Neural progenitor cell (in vitro differentiated cells): ENCODE measurements at regions not wholly inside any gene's neighbourhood (a gene's known extent, or its start where the extent isn't known, plus 50 kb on each side); places are given as distances from the start of the nearest gene placed in this dataset.
A peak's percentile ranks its signal among the peaks of the same experiment; 100 is the strongest.

ENCODE experiments used
- DNase-seq: peaks from one replicate; pipeline ENCODE4 v3.0.0-alpha.2; 2016; ENCODE audit warnings: low spot score
- H2AFZ ChIP-seq: fragments of 200-600 bp; sonication (generic); replicated peaks from 2 replicates; pipeline ENCODE4 v1.6.1; 2016; ENCODE audit warnings: antibody characterized with exemption
- H3F3A ChIP-seq: fragments of 200-600 bp; sonication (generic); 2 replicates; pipeline ENCODE4 v1.6.1; 2016; ENCODE audit warnings: antibody characterized with exemption, low read depth
- H3K27ac ChIP-seq: fragments of 200-600 bp; sonication (generic); 2 replicates; pipeline ENCODE4 v1.5.1; 2016; ENCODE audit warnings: mild to moderate bottlenecking
- H3K27me3 ChIP-seq: fragments of 200-600 bp; sonication (generic); 2 replicates; pipeline ENCODE4 v1.6.1; 2016; ENCODE audit warnings: mild to moderate bottlenecking, moderate library complexity
- H3K36me3 ChIP-seq: fragments of 200-600 bp; sonication (generic); 2 replicates; pipeline ENCODE4 v1.5.1; 2016
- H3K4me1 ChIP-seq: fragments of 200-600 bp; sonication (generic); 2 replicates; pipeline ENCODE4 v1.6.1; 2016; ENCODE audit warnings: mixed run types
- H3K4me2 ChIP-seq: fragments of 200-600 bp; sonication (generic); 2 replicates; pipeline ENCODE4 v1.6.1; 2016
- H3K4me3 ChIP-seq: fragments of 200-600 bp; sonication (generic); 2 replicates; pipeline ENCODE4 v1.5.1; 2016
- H3K79me2 ChIP-seq: fragments of 200-600 bp; sonication (generic); 2 replicates; pipeline ENCODE4 v1.6.1; 2016; ENCODE audit warnings: low read depth
- H3K9ac ChIP-seq: fragments of 200-600 bp; sonication (generic); 2 replicates; pipeline ENCODE4 v1.6.1; 2016
- H3K9me3 ChIP-seq: fragments of 200-600 bp; sonication (generic); 2 replicates; pipeline ENCODE4 v1.5.1; 2016; ENCODE audit warnings: low read depth
- H4K20me1 ChIP-seq: fragments of 200-600 bp; sonication (generic); 2 replicates; pipeline ENCODE4 v1.6.1; 2016; ENCODE audit warnings: low read depth
- H3K27ac Mint-ChIP-seq: 3 replicates; pipeline ENCODE4 v1.8.0; 2021; ENCODE audit warnings: mixed read lengths
- H3K27me3 Mint-ChIP-seq: 2 replicates; pipeline ENCODE4 v1.8.0; 2022; ENCODE audit warnings: low read depth, mild to moderate bottlenecking, inconsistent platforms, moderate library complexity, mixed read lengths; ENCODE audit not compliant: insufficient read depth
- H3K36me3 Mint-ChIP-seq: 3 replicates; pipeline ENCODE4 v1.8.0; 2021; ENCODE audit warnings: mixed read lengths
- H3K4me1 Mint-ChIP-seq: 3 replicates; pipeline ENCODE4 v1.8.0; 2021; ENCODE audit warnings: mixed read lengths
- H3K4me3 Mint-ChIP-seq: 3 replicates; pipeline ENCODE4 v1.8.0; 2021; ENCODE audit warnings: mild to moderate bottlenecking, moderate library complexity, mixed read lengths
- H3K9me3 Mint-ChIP-seq: 3 replicates; pipeline ENCODE4 v1.8.0; 2020; ENCODE audit warnings: mixed read lengths
- CTCF ChIP-seq: fragments of 200-600 bp; sonication (generic); IDR thresholded peaks from 2 replicates; pipeline ENCODE4 v1.5.1; 2017; ENCODE audit warnings: antibody characterized with exemption, mild to moderate bottlenecking
- EZH2 ChIP-seq: fragments of 200-600 bp; sonication (generic); IDR thresholded peaks from 2 replicates; pipeline ENCODE4 v1.6.1; 2017; ENCODE audit warnings: antibody characterized with exemption, mild to moderate bottlenecking, moderate library complexity
- EZH2phosphoT487 ChIP-seq: fragments of 200-600 bp; sonication (generic); IDR thresholded peaks from 2 replicates; pipeline ENCODE4 v1.6.1; 2017; ENCODE audit warnings: antibody characterized with exemption

DNA sequence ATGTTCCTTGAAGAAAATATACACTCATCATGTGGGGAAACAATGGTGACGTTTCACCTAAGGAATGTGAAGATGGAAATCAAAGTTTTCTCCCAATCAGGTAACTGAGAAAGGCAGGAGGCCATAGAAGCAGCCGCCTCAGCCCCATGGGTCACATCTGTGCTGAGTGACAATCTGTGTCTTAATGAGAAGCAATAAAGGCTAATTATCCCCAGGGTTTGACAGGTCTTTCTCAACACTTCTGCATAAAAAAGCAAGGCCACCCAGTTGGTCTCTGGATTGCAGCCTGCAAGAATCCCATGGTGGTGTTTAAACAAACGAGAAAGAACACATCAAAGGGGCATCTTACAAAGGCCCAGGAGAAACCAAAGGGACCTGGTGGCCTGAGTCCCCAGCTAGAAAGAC lies 91.1 kb upstream of the TNS3 start:
- Histone ChIP-seq H3K4me1 (peaks cover 14% of the 10 kb centered on the region), H3F3A (peaks cover 11% of the 10 kb centered on the region), H3K79me2 (no peaks in the 10 kb centered on the region), H3K27me3 (no peaks in the 10 kb centered on the region), H3K9ac (no peak overlapping the region), H3K4me3 (no peak overlapping the region), H3K9me3 (no peaks in the 10 kb centered on the region), H3K27ac (no peak overlapping the region), H2AFZ (no peak overlapping the region), H4K20me1 (no peaks in the 10 kb centered on the region), H3K4me2 (peak overlapping the region; percentile 23), H3K36me3 (no peaks in the 10 kb centered on the region)
- TF ChIP-seq CTCF (no peak), EZH2phosphoT487 (no peak)
- no peak overlapping the region for H3K4me3 Mint-ChIP-seq
- no peak overlapping the region for H3K27ac Mint-ChIP-seq
- peaks cover 4% of the 10 kb centered on the region for H3K9me3 Mint-ChIP-seq
- peaks cover 6% of the 10 kb centered on the region for H3K4me1 Mint-ChIP-seq
- peak; percentile 45 for DNase-seq
- peaks cover 4% of the 10 kb centered on the region for H3K27me3 Mint-ChIP-seq
- H3K36me3 Mint-ChIP-seq = no peaks in the 10 kb centered on the region

DNA sequence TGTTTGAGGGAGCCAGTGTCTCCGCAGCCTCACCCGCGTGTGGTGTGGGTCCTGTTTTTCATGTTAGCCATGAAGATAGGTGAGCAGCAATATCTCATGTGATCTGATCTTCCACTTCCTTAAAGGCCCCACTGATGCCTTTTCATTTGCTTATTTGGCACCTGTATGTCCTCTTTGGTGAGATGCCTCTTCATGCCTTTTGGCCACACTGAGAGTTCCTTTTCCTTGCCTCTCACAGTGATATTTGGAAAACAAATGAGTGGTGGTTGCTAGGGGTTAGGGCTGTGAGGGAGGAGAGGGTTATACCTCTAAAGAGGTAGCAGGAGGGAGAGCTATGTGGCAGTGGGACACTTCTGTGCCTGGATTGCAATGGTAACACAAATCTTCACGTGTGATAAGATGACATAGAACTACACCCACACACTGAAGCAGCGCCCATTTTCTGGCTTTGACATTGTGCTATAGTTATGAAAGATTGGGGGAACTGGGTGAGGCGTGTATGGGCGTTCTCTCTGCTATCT lies 90.4 kb upstream of the TNS3 start:
- H3F3A ChIP-seq = peaks cover 11% of the 10 kb centered on the region
- H3K4me3 Mint-ChIP-seq = no peak overlapping the region
- peaks cover 14% of the 10 kb centered on the region for H3K4me1 ChIP-seq
- no peak for TF ChIP-seq EZH2phosphoT487
- TF ChIP-seq CTCF = no peak
- TF ChIP-seq EZH2 = no peak
- H3K4me1 Mint-ChIP-seq = peaks cover 3% of the 10 kb centered on the region
- peaks cover 4% of the 10 kb centered on the region for H3K27me3 Mint-ChIP-seq
- no peak overlapping the region for H3K9ac ChIP-seq
- DNase-seq = no peak
- H3K27me3 ChIP-seq = no peaks in the 10 kb centered on the region
- no peak overlapping the region for H3K4me3 ChIP-seq
- no peaks in the 10 kb centered on the region for H3K79me2 ChIP-seq
- peaks cover 4% of the 10 kb centered on the region for H3K9me3 Mint-ChIP-seq
- no peak overlapping the region for H3K27ac ChIP-seq
- no peaks in the 10 kb centered on the region for H4K20me1 ChIP-seq
- no peaks in the 10 kb centered on the region for H3K9me3 ChIP-seq
- no peak overlapping the region for H2AFZ ChIP-seq
- no peaks in the 10 kb centered on the region for H3K36me3 ChIP-seq
- no peak overlapping the region for H3K4me2 ChIP-seq
- no peaks in the 10 kb centered on the region for H3K36me3 Mint-ChIP-seq
- H3K27ac Mint-ChIP-seq = no peak overlapping the region

GRCh38 chr7:47671358-47671757 lies 89.4 kb upstream of the TNS3 start:
- no peaks in the 10 kb centered on the region for H3K36me3 Mint-ChIP-seq

More at GRCh38 chr7:47671358-47671757, 89.4 kb upstream of the TNS3 start:
- H3K4me1 ChIP-seq = peaks cover 14% of the 10 kb centered on the region
- H3K4me1 Mint-ChIP-seq = peaks cover 3% of the 10 kb centered on the region
- H3F3A ChIP-seq = peaks cover 11% of the 10 kb centered on the region
- no peak overlapping the region for H3K27ac Mint-ChIP-seq
- H3K4me3 ChIP-seq = no peak overlapping the region
- H3K27ac ChIP-seq = no peak overlapping the region
- H3K27me3 Mint-ChIP-seq = peaks cover 4% of the 10 kb centered on the region
- no peak for TF ChIP-seq EZH2phosphoT487
- TF ChIP-seq EZH2 = no peak
- TF ChIP-seq CTCF = no peak
- H3K27me3 ChIP-seq = no peaks in the 10 kb centered on the region
- no peak overlapping the region for H3K4me3 Mint-ChIP-seq
- no peaks in the 10 kb centered on the region for H3K79me2 ChIP-seq
- H3K36me3 ChIP-seq = no peaks in the 10 kb centered on the region
- no peak overlapping the region for H3K4me2 ChIP-seq
- H2AFZ ChIP-seq = no peak overlapping the region
- no peaks in the 10 kb centered on the region for H4K20me1 ChIP-seq
- H3K9me3 ChIP-seq = no peaks in the 10 kb centered on the region
- DNase-seq = no peak
- H3K9me3 Mint-ChIP-seq = no peaks in the 10 kb centered on the region
- no peak overlapping the region for H3K9ac ChIP-seq
